SK-N-SH (cell line): ENCODE measurements at regions not wholly inside any gene's neighbourhood (a gene's known extent, or its start where the extent isn't known, plus 50 kb on each side); places are given as distances from the start of the nearest gene placed in this dataset.

Experiments used
- CTCF ChIP-seq: fragments of 200-600 bp; sonication (generic); IDR thresholded peaks from 2 replicates; pipeline ENCODE4 v1.6.1; 2017; ENCODE audit warnings: antibody characterized with exemption, mild to moderate bottlenecking, moderate library complexity
- ELF1 ChIP-seq: IDR thresholded peaks from 2 replicates; pipeline ENCODE4 v1.4.0; 2012
- JUND ChIP-seq: IDR thresholded peaks from 2 replicates; pipeline ENCODE4 v1.4.0; 2012
- MAX ChIP-seq: IDR thresholded peaks from 2 replicates; pipeline ENCODE4 v1.4.0; 2012; ENCODE audit warnings: low read depth
- MXI1 ChIP-seq: IDR thresholded peaks from 2 replicates; pipeline ENCODE4 v1.6.1; 2012; ENCODE audit warnings: mild to moderate bottlenecking, low read depth, low read length, improper control_type of control experiment
- RCOR1 ChIP-seq: fragments of 150-350 bp; IDR thresholded peaks from 2 replicates; pipeline ENCODE4 v1.6.1; 2017; ENCODE audit warnings: antibody characterized with exemption, low read length
- REST ChIP-seq: IDR thresholded peaks from 2 replicates; pipeline ENCODE4 v1.6.1; 2012; ENCODE audit warnings: mild to moderate bottlenecking, low read depth, low read length, moderate library complexity
- RFX5 ChIP-seq: IDR thresholded peaks from 2 replicates; pipeline ENCODE4 v1.6.1; 2012; ENCODE audit warnings: mild to moderate bottlenecking, improper control_type of control experiment, low read length
- SIN3A ChIP-seq: IDR thresholded peaks from 2 replicates; pipeline ENCODE4 v1.6.1; 2012; ENCODE audit warnings: low read depth, mild to moderate bottlenecking, low read length, moderate library complexity, borderline replicate concordance
- YY1 ChIP-seq: IDR thresholded peaks from 2 replicates; pipeline ENCODE4 v1.4.0; 2012; ENCODE audit warnings: low read depth, mild to moderate bottlenecking
- TF ChIP-seq, protein P1 (sequence below): fragments of 150-350 bp; IDR thresholded peaks from 2 replicates; pipeline ENCODE4 v1.6.1; 2017; ENCODE audit warnings: antibody characterized with exemption, low read length, low read depth, borderline replicate concordance

DNA sequence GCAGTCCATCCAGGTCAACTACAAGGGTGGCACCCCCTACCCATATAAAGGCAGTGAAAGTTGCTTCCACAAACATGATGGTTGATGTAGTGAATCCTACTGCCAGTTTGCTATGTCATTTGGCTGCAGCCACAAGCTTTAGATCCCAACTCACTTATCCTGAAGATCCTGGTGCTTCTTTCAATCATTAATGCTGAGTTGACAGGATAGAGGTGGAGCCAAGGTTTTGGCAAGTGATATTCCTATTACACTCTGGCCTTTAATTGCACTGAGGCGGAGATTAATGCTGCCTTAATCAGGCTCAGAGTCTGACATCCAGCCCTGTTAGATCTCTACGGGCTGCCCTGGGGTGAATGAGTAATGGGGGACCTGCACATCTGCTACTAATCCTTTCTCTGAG lies 542.4 kb upstream of the ARX start:
- no peak for TF ChIP-seq JUND
- no peak for TF ChIP-seq SIN3A
- no peak for TF ChIP-seq ELF1
- TF ChIP-seq MXI1: no peak
- TF ChIP-seq CTCF: no peak
- TF ChIP-seq RFX5: no peak
- no peak for TF ChIP-seq MAX
- TF ChIP-seq YY1: no peak
- TF ChIP-seq, protein P1, sequence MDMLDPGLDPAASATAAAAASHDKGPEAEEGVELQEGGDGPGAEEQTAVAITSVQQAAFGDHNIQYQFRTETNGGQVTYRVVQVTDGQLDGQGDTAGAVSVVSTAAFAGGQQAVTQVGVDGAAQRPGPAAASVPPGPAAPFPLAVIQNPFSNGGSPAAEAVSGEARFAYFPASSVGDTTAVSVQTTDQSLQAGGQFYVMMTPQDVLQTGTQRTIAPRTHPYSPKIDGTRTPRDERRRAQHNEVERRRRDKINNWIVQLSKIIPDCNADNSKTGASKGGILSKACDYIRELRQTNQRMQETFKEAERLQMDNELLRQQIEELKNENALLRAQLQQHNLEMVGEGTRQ: no peak
- no peak for TF ChIP-seq RCOR1
- TF ChIP-seq REST: no peak
